ENCODE measurements at regions not wholly inside any gene's neighbourhood (a gene's known extent, or its start where the extent isn't known, plus 50 kb on each side); places are given as distances from the start of the nearest gene placed in this dataset.

GRCh38 chr1:228936881-228937280 is 201.6 kb downstream of the RHOU start:
- TF ChIP-seq POLR2A (IDR thresholded peaks at IDR 0.05): no peak
- TF ChIP-seq, protein P1, sequence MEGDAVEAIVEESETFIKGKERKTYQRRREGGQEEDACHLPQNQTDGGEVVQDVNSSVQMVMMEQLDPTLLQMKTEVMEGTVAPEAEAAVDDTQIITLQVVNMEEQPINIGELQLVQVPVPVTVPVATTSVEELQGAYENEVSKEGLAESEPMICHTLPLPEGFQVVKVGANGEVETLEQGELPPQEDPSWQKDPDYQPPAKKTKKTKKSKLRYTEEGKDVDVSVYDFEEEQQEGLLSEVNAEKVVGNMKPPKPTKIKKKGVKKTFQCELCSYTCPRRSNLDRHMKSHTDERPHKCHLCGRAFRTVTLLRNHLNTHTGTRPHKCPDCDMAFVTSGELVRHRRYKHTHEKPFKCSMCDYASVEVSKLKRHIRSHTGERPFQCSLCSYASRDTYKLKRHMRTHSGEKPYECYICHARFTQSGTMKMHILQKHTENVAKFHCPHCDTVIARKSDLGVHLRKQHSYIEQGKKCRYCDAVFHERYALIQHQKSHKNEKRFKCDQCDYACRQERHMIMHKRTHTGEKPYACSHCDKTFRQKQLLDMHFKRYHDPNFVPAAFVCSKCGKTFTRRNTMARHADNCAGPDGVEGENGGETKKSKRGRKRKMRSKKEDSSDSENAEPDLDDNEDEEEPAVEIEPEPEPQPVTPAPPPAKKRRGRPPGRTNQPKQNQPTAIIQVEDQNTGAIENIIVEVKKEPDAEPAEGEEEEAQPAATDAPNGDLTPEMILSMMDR (IDR thresholded peaks at IDR 0.05): no peak

All from Peyer's patch (tissue), 4 donors.